K562 (cell line): ENCODE measurements at regions not wholly inside any gene's neighbourhood (a gene's known extent, or its start where the extent isn't known, plus 50 kb on each side); places are given as distances from the start of the nearest gene placed in this dataset.

Experiments
- CREB1 ChIP-seq, 2 experiments: sonication (generic) in 1 of 2; formaldehyde crosslinking in 1 of 2; IDR thresholded peaks; 2 replicates each; pipeline versions ENCODE4 v1.6.1 to v1.8.0; 2012 to 2022; ENCODE audit warnings: inconsistent platforms in 1 of 2, mild to moderate bottlenecking in 1 of 2, missing genetic modification reagents in 1 of 2, moderate library complexity in 1 of 2
- POLR2A ChIP-seq: fragments of 450-650 bp; conservative IDR thresholded peaks from 2 replicates; pipeline ENCODE4 v1.6.1; 2016
- RAD21 ChIP-seq, 2 experiments: fragments of 250-450 bp in 1 of 2; fragments of 450-650 bp in 1 of 2; sonication (Bioruptor Pico) in 1 of 2; formaldehyde crosslinking in 1 of 2; IDR thresholded peaks in 1 of 2; conservative IDR thresholded peaks in 1 of 2; 2 replicates each; pipeline versions ENCODE4 v1.4.0 to v1.8.0; 2020 to 2022; ENCODE audit warnings: mild to moderate bottlenecking in 2 of 2, moderate library complexity in 1 of 2
- TCF7 ChIP-seq: sonication (generic); IDR thresholded peaks from 2 replicates; pipeline ENCODE4 v1.6.1; 2016; ENCODE audit warnings: antibody characterized with exemption, borderline replicate concordance
- ZKSCAN1 ChIP-seq: fragments of 150-350 bp; IDR thresholded peaks from 2 replicates; pipeline ENCODE4 v1.6.1; 2016; ENCODE audit warnings: low read depth, low read length
- ZNF23 ChIP-seq: fragments of 250-450 bp; sonication (Bioruptor Pico); IDR thresholded peaks from 2 replicates; pipeline ENCODE4 v1.4.0; 2020; ENCODE audit warnings: mild to moderate bottlenecking
- TF ChIP-seq, protein P1 (sequence below), 2 experiments: fragments of 450-650 bp; formaldehyde crosslinking in 1 of 2; IDR thresholded peaks; 2 replicates each; pipeline versions ENCODE4 v1.4.0 to v1.6.1; 2014 to 2020; ENCODE audit warnings: mild to moderate bottlenecking in 2 of 2, borderline replicate concordance in 1 of 2, low read depth in 1 of 2
- TF ChIP-seq, protein P2 (sequence below), 3 experiments: IDR thresholded peaks in 2 of 3; conservative IDR thresholded peaks in 1 of 3; 2 replicates each; pipeline ENCODE4 v1.5.1; 2011 to 2012; ENCODE audit warnings: low read length in 3 of 3, mild to moderate bottlenecking in 3 of 3, control low read depth in 2 of 3, improper control_type of control experiment in 1 of 3, inconsistent platforms in 1 of 3, low read depth in 1 of 3, mixed read lengths in 1 of 3, moderate library complexity in 1 of 3; ENCODE audit not compliant: insufficient read depth in 2 of 3
- TF ChIP-seq, protein P3 (sequence below): sonication (generic); formaldehyde crosslinking; IDR thresholded peaks from 2 replicates; pipeline ENCODE4 v1.9.0; 2022; ENCODE audit warnings: mild to moderate bottlenecking, missing genetic modification reagents

DNA sequence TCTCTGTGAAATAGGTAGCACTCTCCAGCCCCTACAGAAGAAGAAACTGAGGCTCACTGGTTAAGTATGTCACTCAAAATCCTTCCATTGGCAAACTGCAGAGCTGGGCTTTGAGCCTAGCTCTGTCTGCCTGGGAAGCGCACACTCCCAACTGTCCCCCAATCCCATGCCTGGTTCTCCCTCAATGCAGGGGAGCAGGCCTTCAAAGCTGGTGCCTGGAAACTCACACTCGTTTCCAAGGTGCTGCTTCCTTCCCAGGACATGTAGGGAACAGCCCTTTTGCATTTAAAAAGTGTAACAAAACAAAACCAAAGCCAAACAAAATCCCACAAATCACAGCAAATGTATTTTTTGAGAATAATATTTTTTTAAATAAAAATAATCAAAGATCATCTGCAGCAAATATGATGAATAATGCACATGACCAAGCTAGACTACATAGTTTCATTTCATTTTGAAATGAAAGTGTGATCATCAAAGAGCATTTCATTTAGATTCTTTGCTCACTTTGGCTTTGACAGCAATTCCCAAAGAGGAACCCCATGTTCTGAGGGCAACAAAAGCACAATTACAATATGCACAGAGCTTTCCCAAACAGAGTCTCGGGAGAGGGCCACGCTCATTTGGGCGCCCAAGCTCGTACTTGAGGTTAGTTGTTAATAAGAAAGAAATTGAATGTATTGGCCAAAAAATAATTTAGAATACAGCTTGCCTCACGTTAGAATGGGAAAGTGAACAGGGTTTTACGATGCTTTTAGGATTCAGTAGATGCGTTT lies 96.7 kb upstream of the ACKR3 start:
- TF ChIP-seq TCF7 (no peak), RAD21 (CRISPR knock-in tag; conservative IDR thresholded peaks at IDR 0.05 in 1 of 2, IDR thresholded peaks at IDR 0.05 in 1 of 2) (no peak), CREB1 (IDR thresholded peaks at IDR 0.05) (no peak), CREB1 (CRISPR knock-in tag; IDR thresholded peaks at IDR 0.05) (no peak), POLR2A (no peak), ZKSCAN1 (no peak), ZNF23 (no peak)
- TF ChIP-seq, protein P1, sequence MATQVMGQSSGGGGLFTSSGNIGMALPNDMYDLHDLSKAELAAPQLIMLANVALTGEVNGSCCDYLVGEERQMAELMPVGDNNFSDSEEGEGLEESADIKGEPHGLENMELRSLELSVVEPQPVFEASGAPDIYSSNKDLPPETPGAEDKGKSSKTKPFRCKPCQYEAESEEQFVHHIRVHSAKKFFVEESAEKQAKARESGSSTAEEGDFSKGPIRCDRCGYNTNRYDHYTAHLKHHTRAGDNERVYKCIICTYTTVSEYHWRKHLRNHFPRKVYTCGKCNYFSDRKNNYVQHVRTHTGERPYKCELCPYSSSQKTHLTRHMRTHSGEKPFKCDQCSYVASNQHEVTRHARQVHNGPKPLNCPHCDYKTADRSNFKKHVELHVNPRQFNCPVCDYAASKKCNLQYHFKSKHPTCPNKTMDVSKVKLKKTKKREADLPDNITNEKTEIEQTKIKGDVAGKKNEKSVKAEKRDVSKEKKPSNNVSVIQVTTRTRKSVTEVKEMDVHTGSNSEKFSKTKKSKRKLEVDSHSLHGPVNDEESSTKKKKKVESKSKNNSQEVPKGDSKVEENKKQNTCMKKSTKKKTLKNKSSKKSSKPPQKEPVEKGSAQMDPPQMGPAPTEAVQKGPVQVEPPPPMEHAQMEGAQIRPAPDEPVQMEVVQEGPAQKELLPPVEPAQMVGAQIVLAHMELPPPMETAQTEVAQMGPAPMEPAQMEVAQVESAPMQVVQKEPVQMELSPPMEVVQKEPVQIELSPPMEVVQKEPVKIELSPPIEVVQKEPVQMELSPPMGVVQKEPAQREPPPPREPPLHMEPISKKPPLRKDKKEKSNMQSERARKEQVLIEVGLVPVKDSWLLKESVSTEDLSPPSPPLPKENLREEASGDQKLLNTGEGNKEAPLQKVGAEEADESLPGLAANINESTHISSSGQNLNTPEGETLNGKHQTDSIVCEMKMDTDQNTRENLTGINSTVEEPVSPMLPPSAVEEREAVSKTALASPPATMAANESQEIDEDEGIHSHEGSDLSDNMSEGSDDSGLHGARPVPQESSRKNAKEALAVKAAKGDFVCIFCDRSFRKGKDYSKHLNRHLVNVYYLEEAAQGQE (IDR thresholded peaks at IDR 0.05; ENCODE audit: borderline replicate concordance) = no peak
- TF ChIP-seq, protein P1 (CRISPR knock-in tag; IDR thresholded peaks at IDR 0.05; ENCODE audit: low read depth) = no peak
- TF ChIP-seq, protein P2, sequence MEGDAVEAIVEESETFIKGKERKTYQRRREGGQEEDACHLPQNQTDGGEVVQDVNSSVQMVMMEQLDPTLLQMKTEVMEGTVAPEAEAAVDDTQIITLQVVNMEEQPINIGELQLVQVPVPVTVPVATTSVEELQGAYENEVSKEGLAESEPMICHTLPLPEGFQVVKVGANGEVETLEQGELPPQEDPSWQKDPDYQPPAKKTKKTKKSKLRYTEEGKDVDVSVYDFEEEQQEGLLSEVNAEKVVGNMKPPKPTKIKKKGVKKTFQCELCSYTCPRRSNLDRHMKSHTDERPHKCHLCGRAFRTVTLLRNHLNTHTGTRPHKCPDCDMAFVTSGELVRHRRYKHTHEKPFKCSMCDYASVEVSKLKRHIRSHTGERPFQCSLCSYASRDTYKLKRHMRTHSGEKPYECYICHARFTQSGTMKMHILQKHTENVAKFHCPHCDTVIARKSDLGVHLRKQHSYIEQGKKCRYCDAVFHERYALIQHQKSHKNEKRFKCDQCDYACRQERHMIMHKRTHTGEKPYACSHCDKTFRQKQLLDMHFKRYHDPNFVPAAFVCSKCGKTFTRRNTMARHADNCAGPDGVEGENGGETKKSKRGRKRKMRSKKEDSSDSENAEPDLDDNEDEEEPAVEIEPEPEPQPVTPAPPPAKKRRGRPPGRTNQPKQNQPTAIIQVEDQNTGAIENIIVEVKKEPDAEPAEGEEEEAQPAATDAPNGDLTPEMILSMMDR (IDR thresholded peaks at IDR 0.05 in 2 of 3, conservative IDR thresholded peaks at IDR 0.05 in 1 of 3; ENCODE audit: insufficient read depth in 2 of 3, low read depth in 1 of 3, low read length in 3 of 3) = no peak
- TF ChIP-seq, protein P3, sequence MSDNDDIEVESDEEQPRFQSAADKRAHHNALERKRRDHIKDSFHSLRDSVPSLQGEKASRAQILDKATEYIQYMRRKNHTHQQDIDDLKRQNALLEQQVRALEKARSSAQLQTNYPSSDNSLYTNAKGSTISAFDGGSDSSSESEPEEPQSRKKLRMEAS (CRISPR knock-in tag) = no peak
